ENCODE measurements at regions not wholly inside any gene's neighbourhood (a gene's known extent, or its start where the extent isn't known, plus 50 kb on each side); places are given as distances from the start of the nearest gene placed in this dataset.
"Not testable (repeated sequence)": the region's sequence is repeated elsewhere in the genome, so short reads cannot be mapped to it uniquely, and the experiment has no call there.

DNA sequence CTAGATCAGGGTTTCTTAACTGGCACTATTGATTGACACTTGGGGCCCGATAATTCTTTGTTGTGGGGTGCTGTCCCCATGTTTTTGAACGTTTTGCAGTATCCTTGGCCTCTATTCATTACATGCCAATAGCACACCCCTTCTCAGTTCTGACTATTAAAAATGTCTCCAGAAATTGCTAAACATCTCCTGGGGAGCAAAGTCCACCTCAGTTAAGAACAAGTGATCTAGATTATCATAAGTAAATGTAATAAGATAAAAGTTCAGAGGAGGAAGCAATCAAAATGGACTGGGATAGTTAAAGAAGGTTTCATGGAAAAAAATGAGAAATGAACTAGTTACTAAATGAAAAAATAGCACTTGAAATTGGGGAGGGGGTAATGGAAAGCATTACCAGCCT lies 98.1 kb upstream of the MIR17HG start:
- Histone ChIP-seq H3K9me3 (ENCODE audit: control insufficient read depth in 4 of 4, low read length in 3 of 4) (no peaks in the 10 kb centered on the region), H3K27me3 (ENCODE audit: control insufficient read depth in 4 of 4, insufficient read depth in 4 of 4, low read length in 3 of 4) (peaks cover 0 to 3% (median under 1%) of the 10 kb centered on the region in 4 donors), H3K27ac (ENCODE audit: low read depth in 1 of 2, low read length in 2 of 2) (no peak overlapping the region), H3K36me3 (ENCODE audit: control insufficient read depth in 4 of 4, insufficient read depth in 3 of 4, low read depth in 1 of 4, low read length in 3 of 4) (no peaks in the 10 kb centered on the region), H3K4me3 (ENCODE audit: low read depth in 1 of 3, low read length in 3 of 3) (no peak overlapping the region), H3K9ac (ENCODE audit: low read depth in 1 of 2, low read length in 2 of 2) (no peak overlapping the region), H3K4me1 (ENCODE audit: control insufficient read depth in 4 of 4, insufficient read depth in 4 of 4, low read length in 3 of 4) (no peaks in the 10 kb centered on the region)
- DNase-seq (ENCODE audit: low spot score), result no peak
- TF ChIP-seq RAD21 (IDR thresholded peaks at IDR 0.05) (no peak), SP1 (IDR thresholded peaks at IDR 0.05) (no peak), HNF4A (conservative IDR thresholded peaks at IDR 0.05) (no peak), GABPA (IDR thresholded peaks at IDR 0.05 in 1 of 2, conservative IDR thresholded peaks at IDR 0.05 in 1 of 2) (no peak), REST (IDR thresholded peaks at IDR 0.05) (no peak), JUND (IDR thresholded peaks at IDR 0.05) (no peak)
- 54% methylated on average over 2 of the region's 2 CpGs for WGBS

- no peak for DNase-seq (ENCODE audit: low spot score)
- Histone ChIP-seq H3K4me1 (ENCODE audit: control insufficient read depth in 4 of 4, insufficient read depth in 4 of 4, low read length in 3 of 4) (no peaks in the 10 kb centered on the region), H3K4me3 (ENCODE audit: low read depth in 1 of 3, low read length in 3 of 3) (no peak overlapping the region), H3K9ac (ENCODE audit: low read depth in 1 of 2, low read length in 2 of 2) (no peak overlapping the region), H3K27me3 (ENCODE audit: control insufficient read depth in 4 of 4, insufficient read depth in 4 of 4, low read length in 3 of 4) (peaks cover 0 to 3% (median under 1%) of the 10 kb centered on the region in 4 donors), H3K27ac (ENCODE audit: low read depth in 1 of 2, low read length in 2 of 2) (no peak overlapping the region), H3K36me3 (ENCODE audit: control insufficient read depth in 4 of 4, insufficient read depth in 3 of 4, low read depth in 1 of 4, low read length in 3 of 4) (no peaks in the 10 kb centered on the region), H3K9me3 (ENCODE audit: control insufficient read depth in 4 of 4, low read length in 3 of 4) (no peaks in the 10 kb centered on the region)
- WGBS, result 58% methylated on average over 2 of the region's 2 CpGs
- TF ChIP-seq JUND (IDR thresholded peaks at IDR 0.05) (no peak), YY1 (IDR thresholded peaks at IDR 0.05) (no peak), HNF4A (conservative IDR thresholded peaks at IDR 0.05) (no peak), ZBTB33 (IDR thresholded peaks at IDR 0.05) (no peak), RAD21 (IDR thresholded peaks at IDR 0.05) (no peak), HNF4G (IDR thresholded peaks at IDR 0.05) (no peak)
Observed at GRCh38 chr13:91249861-91250260, 97.6 kb upstream of the MIR17HG start.

DNA sequence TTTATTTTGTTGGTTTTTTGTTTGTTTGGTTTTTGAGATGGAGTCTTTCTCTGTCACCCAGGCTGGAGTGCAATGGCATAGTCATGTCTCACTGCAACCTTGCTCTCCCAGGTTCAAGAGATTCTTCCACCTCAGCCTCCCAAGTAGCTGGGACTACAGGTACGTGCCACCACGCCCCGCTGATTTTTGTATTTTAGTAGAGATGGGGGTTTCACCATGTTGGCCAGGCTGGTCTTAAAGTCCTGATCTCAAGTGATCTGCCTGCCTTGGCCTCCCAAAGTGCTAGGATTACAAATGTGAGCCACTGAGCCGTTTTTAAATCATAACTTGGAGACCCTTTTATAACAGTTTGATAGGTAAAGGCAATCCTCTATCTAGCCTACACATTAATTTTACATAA lies 95.9 kb upstream of the MIR17HG start:
- WGBS, result 81% methylated on average over 4 of the region's 4 CpGs
- H3K9me3 ChIP-seq (ENCODE audit: control insufficient read depth in 4 of 4, low read length in 3 of 4); H3K27ac ChIP-seq (ENCODE audit: low read depth in 1 of 2, low read length in 2 of 2); DNase-seq (ENCODE audit: low spot score); H3K9ac ChIP-seq (ENCODE audit: low read depth in 1 of 2, low read length in 2 of 2); H3K4me3 ChIP-seq (ENCODE audit: low read depth in 1 of 3, low read length in 3 of 3); H3K36me3 ChIP-seq (ENCODE audit: control insufficient read depth in 4 of 4, insufficient read depth in 3 of 4, low read depth in 1 of 4, low read length in 3 of 4); H3K27me3 ChIP-seq (ENCODE audit: control insufficient read depth in 4 of 4, insufficient read depth in 4 of 4, low read length in 3 of 4); H3K4me1 ChIP-seq (ENCODE audit: control insufficient read depth in 4 of 4, insufficient read depth in 4 of 4, low read length in 3 of 4): not testable (repeated sequence)

Data from liver (tissue), 7 donors.